ENCODE measurements at regions not wholly inside any gene's neighbourhood (a gene's known extent, or its start where the extent isn't known, plus 50 kb on each side); places are given as distances from the start of the nearest gene placed in this dataset.
A peak's percentile ranks its signal among the peaks of the same experiment; 100 is the strongest.

DNA sequence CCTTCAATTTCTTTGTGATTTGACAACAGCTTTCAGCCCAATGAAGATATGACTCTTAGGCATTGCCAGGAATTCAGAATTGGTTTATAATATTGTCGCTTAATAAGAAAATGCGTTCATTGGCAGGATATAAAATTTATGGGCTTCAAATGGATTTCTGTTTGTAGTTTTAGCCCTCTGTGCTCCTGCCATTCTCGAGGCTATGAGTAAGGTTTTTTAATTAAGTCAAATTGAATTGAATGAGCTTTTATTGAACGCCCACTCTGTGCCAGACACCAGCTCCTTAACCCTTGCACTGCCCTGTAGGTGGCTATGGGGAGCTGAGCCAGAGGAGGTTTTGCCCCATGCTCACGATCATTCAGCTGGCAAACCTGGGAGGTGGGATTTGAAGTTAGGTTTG is 115.1 kb downstream of the SLC25A47 start:
- DNase-seq (ENCODE audit: extremely low spot score) = no peak
- TF ChIP-seq FOXM1 (IDR thresholded peaks at IDR 0.05; ENCODE audit: borderline replicate concordance) (no peak), CTBP1 (IDR thresholded peaks at IDR 0.05; ENCODE audit: borderline replicate concordance) (no peak), ARNT (IDR thresholded peaks at IDR 0.05) (no peak), LEF1 (IDR thresholded peaks at IDR 0.05; ENCODE audit: borderline replicate concordance) (no peak), HDGF (IDR thresholded peaks at IDR 0.05; ENCODE audit: borderline replicate concordance) (no peak), SP1 (IDR thresholded peaks at IDR 0.05) (no peak), SUZ12 (IDR thresholded peaks at IDR 0.05) (no peak), NFRKB (IDR thresholded peaks at IDR 0.05) (no peak), ZNF384 (IDR thresholded peaks at IDR 0.05) (no peak), ELF4 (IDR thresholded peaks at IDR 0.05) (no peak), L3MBTL2 (conservative IDR thresholded peaks at IDR 0.05) (no peak), FOXA1 (IDR thresholded peaks at IDR 0.05) (no peak), BHLHE40 (IDR thresholded peaks at IDR 0.05; ENCODE audit: borderline replicate concordance) (no peak), TARDBP (IDR thresholded peaks at IDR 0.05) (no peak), FOXK2 (IDR thresholded peaks at IDR 0.05) (no peak)
- TF ChIP-seq, protein P1, sequence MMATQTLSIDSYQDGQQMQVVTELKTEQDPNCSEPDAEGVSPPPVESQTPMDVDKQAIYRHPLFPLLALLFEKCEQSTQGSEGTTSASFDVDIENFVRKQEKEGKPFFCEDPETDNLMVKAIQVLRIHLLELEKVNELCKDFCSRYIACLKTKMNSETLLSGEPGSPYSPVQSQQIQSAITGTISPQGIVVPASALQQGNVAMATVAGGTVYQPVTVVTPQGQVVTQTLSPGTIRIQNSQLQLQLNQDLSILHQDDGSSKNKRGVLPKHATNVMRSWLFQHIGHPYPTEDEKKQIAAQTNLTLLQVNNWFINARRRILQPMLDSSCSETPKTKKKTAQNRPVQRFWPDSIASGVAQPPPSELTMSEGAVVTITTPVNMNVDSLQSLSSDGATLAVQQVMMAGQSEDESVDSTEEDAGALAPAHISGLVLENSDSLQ (IDR thresholded peaks at IDR 0.05) = no peak
- POLR2A ChIA-PET = no interaction called here
- CTCF ChIA-PET = interaction anchor here (0.6 to 3.5 kb wide), 3 partner anchors 39 to 215 kb away, joined by 3 to 15 read pairs (median 10); no protein-coding TSS in a partner anchor

DNA sequence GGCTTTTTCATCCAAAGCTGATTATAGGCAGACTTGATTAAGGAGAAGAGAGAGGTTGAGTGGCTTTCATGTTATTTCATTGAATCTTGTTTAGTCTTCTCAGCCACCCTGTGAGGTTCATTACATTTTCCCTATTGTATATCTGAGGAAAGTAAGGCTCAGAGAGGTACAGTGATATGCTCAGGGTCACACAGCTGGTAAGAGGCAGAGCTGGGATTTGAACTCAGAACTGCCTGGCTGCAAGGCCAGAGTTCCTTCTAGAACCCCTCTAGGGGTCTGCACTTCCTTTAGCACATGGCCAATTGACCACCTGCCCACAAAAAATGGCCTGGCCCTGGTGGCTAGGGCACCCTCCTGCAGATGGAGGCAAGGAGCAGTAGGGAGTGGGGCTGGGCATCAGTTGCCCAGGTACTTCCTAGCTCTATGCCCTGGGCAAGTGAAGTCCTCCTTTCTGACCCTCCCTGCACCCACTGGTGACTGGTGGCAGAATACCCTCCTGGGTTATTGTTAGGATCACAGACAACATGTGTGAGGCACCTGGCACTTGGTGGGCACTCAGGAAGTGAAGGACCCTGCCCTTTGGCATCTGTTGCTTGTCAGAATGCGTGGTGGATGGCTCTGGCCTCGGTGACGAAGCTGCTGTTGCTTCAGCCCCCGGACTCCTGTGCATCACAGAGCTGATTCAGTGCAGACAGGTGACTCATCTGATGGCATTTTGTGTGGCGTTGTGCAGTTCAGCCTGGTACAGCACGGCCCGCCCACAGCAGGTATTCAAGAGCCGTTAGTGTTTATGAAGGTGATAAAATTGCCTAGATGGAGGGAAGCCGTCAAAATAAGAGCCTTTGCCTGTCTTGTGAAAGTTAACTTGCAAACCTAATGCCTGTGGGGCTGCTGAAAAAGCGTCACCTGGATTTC is 115.8 kb downstream of the SLC25A47 start:
- POLR2A ChIA-PET = interaction anchor here (1.3 to 2.5 kb wide), 2 partner anchors 54 to 207 kb away, joined by 4 to 7 read pairs; no protein-coding TSS in a partner anchor
- no peak for TF ChIP-seq NFRKB (IDR thresholded peaks at IDR 0.05)
- no peak for TF ChIP-seq FOXM1 (IDR thresholded peaks at IDR 0.05; ENCODE audit: borderline replicate concordance)
- no peak for TF ChIP-seq ZNF384 (IDR thresholded peaks at IDR 0.05)
- no peak for TF ChIP-seq SP1 (IDR thresholded peaks at IDR 0.05)
- DNase-seq (ENCODE audit: extremely low spot score) = peak; percentile 26
- CTCF ChIA-PET = interaction anchor here (0.6 to 3.5 kb wide), 9 partner anchors 16 to 462 kb away, joined by 3 to 39 read pairs (median 5); no protein-coding TSS in a partner anchor

DNA sequence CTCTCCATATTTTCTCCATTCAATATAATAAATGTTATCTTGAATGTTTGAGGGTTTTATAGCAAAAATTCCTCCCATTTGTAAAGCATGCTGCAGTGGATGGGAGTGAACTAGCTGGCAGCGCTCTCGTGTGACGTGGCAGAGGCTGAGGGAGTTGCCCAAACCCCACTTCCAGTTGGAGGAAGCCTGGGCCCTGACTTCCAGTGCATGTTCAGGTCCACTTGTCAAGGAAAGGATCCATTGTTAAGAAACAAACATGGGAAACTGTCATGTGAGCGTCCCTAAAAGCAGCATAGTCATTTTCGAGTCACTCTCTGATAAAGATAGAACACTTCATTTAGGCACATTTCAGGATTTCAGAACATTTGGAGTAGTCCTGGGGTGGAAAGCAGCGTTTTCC is 116.6 kb downstream of the SLC25A47 start:
- no peak for DNase-seq (ENCODE audit: extremely low spot score)
- TF ChIP-seq, protein P1 (IDR thresholded peaks at IDR 0.05) = no peak
- TF ChIP-seq ZNF384 (IDR thresholded peaks at IDR 0.05) = no peak
- POLR2A ChIA-PET = interaction anchor here (1.3 to 2.5 kb wide), 3 partner anchors 37 to 206 kb away, joined by 4 to 7 read pairs (median 6); no protein-coding TSS in a partner anchor
- CTCF ChIA-PET = interaction anchor here (0.6 to 3.5 kb wide), 15 partner anchors 17 to 462 kb away, joined by 3 to 39 read pairs (median 5); no protein-coding TSS in a partner anchor

DNA sequence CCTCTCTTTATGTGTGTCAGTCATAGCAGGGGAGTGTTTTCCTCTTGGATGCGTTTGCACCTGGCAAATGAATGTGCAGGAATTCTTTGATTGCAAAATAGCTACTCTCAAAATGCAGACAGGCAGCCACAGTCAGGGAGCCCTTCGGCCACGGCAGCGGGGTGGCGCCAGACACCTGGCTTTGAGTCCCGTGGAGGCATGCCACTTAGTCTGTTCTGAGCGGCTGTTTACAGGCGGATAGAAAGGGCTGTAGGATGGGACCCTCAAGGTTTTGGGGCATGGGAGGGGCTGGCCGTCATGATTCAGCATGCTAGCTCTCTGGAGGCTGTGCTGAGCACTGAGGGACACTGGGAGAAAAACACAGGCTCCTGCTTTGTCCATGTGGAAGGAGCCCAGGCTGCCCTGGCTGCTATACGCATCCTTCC is 117.1 kb downstream of the SLC25A47 start:
- peak; percentile 68 for DNase-seq (ENCODE audit: extremely low spot score)
- no peak for TF ChIP-seq CTBP1 (IDR thresholded peaks at IDR 0.05; ENCODE audit: borderline replicate concordance)
- no peak for TF ChIP-seq SUZ12 (IDR thresholded peaks at IDR 0.05)
- TF ChIP-seq NFRKB (IDR thresholded peaks at IDR 0.05) = no peak
- no peak for TF ChIP-seq L3MBTL2 (conservative IDR thresholded peaks at IDR 0.05)
- no peak for TF ChIP-seq TARDBP (IDR thresholded peaks at IDR 0.05)
- TF ChIP-seq FOXM1 (IDR thresholded peaks at IDR 0.05; ENCODE audit: borderline replicate concordance) = no peak
- no peak for TF ChIP-seq FOXK2 (IDR thresholded peaks at IDR 0.05)
- TF ChIP-seq BHLHE40 (IDR thresholded peaks at IDR 0.05; ENCODE audit: borderline replicate concordance) = no peak
- TF ChIP-seq, protein P1 (IDR thresholded peaks at IDR 0.05) = no peak
- POLR2A ChIA-PET = interaction anchor here (1.3 to 2.5 kb wide), 3 partner anchors 36 to 206 kb away, joined by 4 to 7 read pairs (median 6); no protein-coding TSS in a partner anchor
- CTCF ChIA-PET = interaction anchor here (0.6 to 3.5 kb wide), 16 partner anchors 17 to 461 kb away, joined by 3 to 39 read pairs (median 4); no protein-coding TSS in a partner anchor

DNA sequence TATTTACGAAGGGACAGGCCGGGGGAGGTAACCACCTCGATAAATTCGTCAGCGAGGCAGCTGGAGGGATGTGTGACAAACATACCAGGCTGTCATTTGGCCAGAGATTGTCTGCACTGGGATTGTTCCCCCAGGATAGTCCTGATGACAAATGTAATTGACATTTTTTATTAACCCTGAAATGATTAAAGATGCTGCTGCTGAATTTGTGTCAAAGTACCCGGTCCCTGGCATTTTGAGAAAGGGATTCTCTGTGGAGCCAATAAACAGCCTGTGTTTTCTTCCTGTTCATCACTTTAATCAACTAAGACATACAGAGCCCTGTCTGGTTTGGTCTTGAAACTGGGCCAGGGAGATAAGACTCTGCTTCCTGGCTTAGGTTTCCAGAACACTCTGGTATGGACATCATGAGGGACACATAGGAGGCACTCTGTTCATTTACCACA is 117.6 kb downstream of the SLC25A47 start:
- no peak for TF ChIP-seq ZNF384 (IDR thresholded peaks at IDR 0.05)
- TF ChIP-seq FOXA1 (IDR thresholded peaks at IDR 0.05) = no peak
- no peak for TF ChIP-seq SP1 (IDR thresholded peaks at IDR 0.05)
- TF ChIP-seq BHLHE40 (IDR thresholded peaks at IDR 0.05; ENCODE audit: borderline replicate concordance) = no peak
- no peak for TF ChIP-seq HDGF (IDR thresholded peaks at IDR 0.05; ENCODE audit: borderline replicate concordance)
- no peak for TF ChIP-seq LEF1 (IDR thresholded peaks at IDR 0.05; ENCODE audit: borderline replicate concordance)
- no peak for TF ChIP-seq L3MBTL2 (conservative IDR thresholded peaks at IDR 0.05)
- no peak for TF ChIP-seq ARNT (IDR thresholded peaks at IDR 0.05)
- TF ChIP-seq FOXM1 (IDR thresholded peaks at IDR 0.05; ENCODE audit: borderline replicate concordance) = no peak
- no peak for TF ChIP-seq ELF4 (IDR thresholded peaks at IDR 0.05)
- TF ChIP-seq TARDBP (IDR thresholded peaks at IDR 0.05) = no peak
- TF ChIP-seq, protein P1 (IDR thresholded peaks at IDR 0.05) = no peak
- no peak for TF ChIP-seq NFRKB (IDR thresholded peaks at IDR 0.05)
- TF ChIP-seq FOXK2 (IDR thresholded peaks at IDR 0.05) = no peak
- no peak for TF ChIP-seq SUZ12 (IDR thresholded peaks at IDR 0.05)
- TF ChIP-seq CTBP1 (IDR thresholded peaks at IDR 0.05; ENCODE audit: borderline replicate concordance) = no peak
- CTCF ChIA-PET = interaction anchor here (1.0 to 3.5 kb wide), 9 partner anchors 18 to 212 kb away, joined by 3 to 39 read pairs (median 7); no protein-coding TSS in a partner anchor
- DNase-seq (ENCODE audit: extremely low spot score) = no peak
- POLR2A ChIA-PET = interaction anchor here (1.9 to 2.5 kb wide), 2 partner anchors 36 to 205 kb away, joined by 6 to 7 read pairs; no protein-coding TSS in a partner anchor

Data from HEK293T (cell line).